T-helper 2 cell (primary cell): ENCODE measurements at regions not wholly inside any gene's neighbourhood (a gene's known extent, or its start where the extent isn't known, plus 50 kb on each side); places are given as distances from the start of the nearest gene placed in this dataset.

Experiments
- DNase-seq, 5 experiments: peaks; one replicate each; pipeline versions ENCODE4 v3.0.0 to v3.0.0-alpha.2; 2012 to 2022

DNA sequence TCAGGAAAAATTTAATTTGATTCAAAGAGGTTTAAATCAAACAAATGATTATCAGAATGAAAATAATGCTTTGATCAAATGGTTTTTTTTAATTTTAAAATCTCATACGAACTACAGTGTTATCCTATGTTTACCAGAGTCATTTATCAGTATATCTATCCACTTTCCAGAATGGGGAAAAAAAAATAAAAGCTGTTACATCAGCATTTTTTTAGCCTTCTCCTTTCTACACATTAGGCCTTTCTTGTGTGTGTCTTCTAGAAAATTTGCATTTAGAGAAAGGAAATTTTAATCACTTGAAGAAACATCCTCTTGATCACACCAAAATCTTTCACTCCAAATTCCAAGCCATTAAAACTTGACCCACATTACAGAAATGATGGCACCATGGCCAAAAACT is 608.9 kb upstream of the ID2 start:
- no peak for DNase-seq

DNA sequence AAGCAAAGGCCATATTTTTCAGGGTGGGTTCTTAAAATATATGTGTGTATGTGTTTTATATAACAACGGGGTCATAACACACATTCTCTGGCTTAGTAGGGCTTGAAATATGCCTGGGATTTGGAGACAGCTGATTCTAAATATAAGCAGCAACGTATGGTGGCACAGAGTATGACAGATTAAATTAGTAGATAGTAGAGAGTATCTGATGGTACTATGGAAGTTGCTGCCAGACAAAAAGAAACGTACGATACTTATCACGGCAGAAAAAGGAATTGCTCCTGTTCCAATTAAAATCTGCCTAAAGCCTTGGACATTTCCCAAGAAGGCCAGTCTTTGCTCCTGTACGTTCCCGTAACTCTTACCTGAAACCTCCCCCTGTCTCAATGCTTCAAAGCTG is 607.9 kb upstream of the ID2 start:
- DNase-seq, result no peak

DNA sequence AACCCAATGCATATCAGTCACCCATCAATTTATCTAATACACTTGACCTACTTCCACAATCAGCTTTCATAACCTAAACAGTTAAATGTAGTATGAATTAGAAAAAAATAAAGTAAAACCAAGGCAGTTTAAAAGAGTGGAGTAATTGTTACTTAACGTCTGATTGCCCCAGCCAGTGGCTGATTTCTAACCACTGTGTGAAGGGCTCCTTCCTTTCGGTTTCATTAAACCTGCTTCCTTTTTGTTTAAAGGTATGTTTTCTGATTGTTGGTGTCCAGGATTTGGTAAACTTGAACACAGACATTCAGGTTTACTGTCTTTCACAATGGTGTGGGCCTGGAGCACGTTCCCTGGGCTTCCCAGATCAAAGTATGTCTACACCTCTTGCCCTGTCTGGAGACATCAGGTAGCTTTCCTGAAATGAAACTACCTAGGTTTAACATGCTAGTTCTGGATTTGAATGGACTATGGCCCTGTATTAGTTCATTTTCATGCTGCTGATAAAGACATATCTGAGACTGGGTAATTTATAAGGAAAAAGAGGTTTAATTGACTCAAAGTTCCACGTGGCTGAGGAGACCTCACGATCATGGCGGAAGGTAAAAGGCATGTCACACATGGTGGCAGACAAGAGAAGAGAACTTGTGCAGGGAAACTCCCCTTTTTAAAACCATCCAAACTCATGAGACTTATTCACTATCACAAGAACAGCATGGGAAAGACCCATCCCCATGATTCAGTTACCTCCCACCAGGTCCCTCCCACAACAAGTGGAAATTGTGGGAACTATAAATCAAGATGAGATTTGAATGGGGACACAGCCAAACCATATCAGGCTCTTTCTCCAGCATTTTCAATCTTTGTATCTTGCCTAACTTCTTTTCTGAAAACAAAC is 605.2 kb upstream of the ID2 start:
- peak in 2 of 5 experiments; percentile 2 to 47 for DNase-seq

DNA sequence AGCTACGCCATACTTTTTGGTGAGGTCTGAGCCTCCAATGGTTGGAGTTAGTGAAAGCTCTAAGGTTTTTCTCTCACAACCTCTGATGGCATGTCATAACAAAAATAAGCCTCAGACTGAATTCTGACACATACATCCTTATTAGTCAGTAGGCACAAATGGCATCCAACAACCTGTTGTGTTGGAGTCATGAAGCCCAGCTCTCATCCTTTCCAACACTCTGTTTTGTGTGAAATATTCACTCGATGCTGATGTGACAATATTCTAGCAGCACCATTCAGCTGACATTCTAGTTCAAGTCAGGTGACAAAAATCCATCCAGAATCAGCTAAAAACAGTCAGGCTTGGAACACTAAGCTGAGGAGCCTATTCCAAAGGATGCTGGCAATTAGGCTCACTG is 603.2 kb upstream of the ID2 start:
- no peak for DNase-seq

DNA sequence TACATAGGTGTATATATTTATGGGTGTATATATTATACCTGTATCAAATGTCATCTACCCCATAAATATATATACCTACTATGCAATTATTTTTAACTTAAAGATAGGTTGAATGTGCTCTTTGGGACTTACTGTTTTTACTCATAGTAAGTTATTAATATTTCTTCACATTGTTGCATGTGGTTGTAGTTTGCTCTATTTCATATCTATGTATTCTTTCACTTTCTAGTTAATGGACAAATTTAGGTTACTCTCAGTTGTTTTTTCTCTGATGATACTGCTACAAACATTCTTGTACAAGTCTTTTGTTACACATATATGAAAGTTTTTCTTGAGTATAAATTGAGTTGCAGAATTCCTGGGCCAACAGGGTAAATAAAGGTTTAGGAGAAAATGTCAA is 601.8 kb upstream of the ID2 start:
- no peak for DNase-seq

DNA sequence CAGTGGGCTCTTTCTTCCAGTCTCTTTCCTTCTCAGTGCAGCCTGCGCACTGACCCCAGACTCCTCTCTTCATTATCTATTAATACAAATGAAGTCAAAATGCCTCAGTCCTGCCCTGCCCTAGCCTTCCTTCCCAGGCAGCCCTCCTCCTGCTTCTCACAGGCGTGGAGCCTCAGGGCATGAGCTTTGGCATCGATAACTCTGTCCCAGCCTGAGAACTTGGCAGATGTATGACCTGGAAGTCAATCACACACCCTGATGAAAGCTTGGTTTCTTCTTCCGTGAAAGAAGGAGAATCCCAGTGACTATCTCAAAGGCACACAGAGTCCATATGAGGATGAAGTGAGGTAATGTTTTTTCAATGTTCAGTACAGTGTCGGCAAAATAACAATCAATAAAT is 600.7 kb upstream of the ID2 start:
- DNase-seq, result no peak

DNA sequence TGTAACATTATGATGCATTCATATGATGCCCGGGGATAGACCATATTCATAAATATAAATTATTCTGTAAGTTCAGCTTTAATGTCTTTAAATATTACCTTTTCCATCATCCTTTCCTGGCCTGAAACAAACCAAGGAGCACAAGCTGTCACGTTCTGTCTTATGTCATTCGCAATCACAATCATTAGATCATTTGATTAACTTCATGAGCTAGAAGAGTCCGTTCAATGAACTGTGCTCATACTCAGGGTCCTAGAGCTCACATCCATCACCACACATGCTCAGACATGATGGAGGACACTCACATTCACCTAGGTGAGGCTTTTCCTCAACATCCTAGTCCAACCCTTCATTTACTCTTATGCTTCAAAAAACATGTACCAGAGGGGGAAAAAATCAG is 599.0 kb upstream of the ID2 start:
- DNase-seq, result no peak

DNA sequence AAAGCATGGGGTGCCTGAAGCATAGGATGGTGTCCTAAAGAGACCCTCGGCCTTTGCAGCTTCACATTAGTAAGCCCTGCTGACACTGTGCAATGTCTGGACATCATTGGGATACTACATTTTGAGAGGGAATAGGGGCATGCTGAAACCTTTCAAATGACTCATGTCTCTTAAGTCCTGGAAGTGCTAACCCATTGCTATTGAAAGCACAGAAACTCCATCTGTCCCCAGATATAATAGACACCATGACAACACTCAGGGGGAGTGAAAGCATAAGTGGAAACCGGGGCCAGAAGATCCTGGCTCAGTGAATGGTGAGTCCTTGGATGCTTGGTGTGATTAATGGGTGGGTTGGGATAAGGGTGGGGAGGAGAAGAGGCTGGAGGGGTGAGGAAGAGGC is 595.5 kb upstream of the ID2 start:
- DNase-seq, result no peak

DNA sequence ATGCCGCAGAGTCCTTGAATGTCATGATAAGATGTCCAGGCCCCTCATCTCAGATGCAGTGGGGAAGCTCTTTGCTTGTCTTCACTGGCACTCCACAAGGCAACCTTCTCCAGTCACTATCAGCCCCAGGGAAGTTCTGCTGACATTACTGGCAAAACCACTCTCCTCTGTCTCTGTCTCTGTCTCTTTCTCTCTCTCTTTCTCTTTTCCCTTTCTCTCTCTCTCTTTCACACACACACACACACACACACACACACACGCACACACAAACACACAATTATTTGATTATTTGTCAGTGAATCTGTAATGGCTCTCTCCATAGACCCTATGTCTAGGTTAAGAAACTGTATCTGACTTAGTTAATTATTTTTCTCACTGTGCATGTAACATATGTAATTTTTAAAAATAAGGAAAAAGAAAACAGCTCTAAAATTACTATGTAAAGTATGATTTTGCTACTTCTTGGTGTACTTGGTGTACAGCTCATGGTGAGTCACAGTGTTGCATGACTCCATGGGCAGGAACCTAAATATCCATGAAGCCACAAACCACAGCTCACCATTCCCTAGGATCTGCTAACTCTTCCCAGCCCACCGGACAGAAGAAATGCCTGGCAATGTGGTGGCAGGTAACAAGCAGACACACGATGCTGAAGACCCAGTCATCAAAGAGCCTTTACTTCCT is 594.9 kb upstream of the ID2 start:
- DNase-seq, result no peak

DNA sequence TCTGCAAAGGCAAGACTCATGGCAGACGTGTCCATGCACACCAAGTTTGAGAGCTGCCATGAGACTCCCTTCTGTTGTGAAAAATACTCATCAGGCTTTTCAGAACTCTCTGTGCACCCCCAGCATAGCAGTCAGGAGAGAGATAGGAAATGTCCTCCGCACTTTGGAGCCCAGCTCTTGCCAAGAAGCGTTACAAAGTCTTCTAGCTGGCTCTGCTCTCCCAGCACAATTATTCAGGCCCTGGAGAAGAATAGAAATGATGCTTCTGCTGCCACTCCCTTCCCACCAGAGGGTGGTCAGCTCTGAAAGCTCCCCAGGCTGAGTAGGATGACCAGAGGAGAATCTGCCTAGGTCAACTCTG is 594.4 kb upstream of the ID2 start:
- DNase-seq, result no peak

DNA sequence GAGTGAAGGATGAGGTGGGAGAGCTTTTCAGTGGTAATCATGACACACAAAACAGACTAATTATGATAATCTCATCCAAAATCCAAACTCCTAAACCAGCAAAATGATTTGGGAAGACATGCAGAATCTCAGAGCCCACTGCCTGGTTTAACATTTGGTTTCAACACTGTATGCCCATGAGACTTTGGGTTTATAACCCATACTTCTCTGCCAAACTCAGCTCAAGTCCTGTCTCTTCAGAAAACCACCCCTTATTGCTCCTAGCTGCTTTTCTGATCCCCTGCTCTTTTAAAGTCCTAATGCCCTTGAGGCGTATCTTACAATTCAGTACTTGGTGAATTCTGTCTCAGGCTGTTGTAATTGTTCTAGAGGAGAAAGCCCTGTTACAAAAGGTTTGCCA is 593.0 kb upstream of the ID2 start:
- no peak for DNase-seq

DNA sequence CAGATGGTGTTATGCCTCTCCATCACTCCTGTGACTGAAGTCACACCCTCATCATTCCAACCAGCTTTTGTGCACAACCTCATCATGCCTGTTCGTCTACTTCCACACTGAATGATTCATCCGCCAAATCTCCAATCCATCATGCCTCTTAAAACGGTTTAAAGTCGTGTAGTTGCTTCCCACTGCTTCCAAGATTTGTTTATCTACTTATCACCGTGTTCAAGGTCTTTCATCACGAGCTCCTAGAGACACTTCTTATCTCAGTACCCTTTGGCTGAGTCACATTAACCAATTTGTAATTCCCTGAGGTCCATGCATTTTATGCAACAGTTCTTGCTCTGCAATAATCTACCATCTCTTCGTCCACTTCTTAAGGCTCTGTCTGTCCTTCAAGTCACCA is 592.3 kb upstream of the ID2 start:
- DNase-seq, result no peak

DNA sequence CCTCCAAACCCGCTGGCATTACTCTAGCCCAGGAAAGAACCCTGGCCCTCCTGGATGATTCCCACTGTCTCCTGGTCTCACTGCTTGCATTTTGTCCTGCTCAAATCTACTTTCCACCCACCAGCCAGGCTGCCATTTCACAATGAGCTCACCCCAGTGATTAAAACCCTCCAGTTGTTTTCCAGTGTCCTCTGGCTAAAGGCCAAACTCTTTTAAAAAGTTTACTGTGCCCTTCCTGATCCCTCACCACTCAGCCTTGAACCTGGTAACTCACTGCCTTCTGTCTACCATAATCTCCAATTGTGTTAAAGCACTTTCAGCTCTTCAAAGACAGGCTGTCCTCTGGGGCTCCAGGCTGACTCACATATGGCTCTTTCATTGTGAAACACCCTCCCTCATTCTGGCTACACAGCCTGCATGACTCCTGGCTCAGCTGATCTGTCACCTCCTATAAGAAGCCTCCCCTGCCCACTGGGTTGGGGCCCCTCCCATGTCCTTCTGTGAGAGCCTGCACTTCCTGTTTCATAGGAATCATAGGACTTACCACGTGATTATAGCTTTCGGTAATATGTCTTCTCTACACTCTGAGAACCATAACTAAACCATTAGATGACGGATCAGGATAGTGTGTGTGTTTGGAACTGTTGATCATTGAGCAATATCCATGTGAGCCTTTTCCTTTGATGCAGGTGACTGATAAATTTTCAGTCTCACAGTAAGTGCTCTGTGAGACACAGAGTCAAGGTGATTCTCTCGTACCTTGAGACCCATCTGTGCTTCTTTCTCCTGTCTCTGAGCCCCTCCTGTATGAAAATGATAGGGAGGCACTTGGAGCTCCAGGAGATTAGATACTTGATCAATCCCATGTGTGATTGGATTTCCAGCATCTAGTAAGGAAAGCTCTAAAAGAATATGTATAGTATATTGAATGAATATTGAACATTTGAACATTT is 590.8 kb upstream of the ID2 start:
- peak in 2 of 5 experiments; percentile 51 to 56 for DNase-seq

DNA sequence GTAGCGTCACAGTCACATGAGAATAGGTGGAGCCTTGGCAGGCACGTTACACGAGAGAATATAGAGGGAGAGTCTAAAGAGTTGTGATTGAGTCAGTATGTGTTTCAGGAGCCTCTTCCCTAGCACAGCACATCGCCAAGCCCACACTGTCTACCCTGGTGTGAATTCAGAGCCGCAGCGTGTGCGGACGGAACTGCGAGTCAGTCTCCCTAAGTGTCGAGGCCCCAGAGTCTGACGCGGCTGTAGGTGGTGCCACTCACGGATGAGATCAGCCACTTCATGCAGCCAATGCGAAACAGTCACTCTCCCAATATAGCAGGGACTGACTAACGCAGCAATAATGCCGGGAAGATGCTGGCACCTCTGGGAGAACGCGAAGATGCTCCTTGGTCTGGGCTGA is 587.3 kb upstream of the ID2 start:
- DNase-seq, result no peak

DNA sequence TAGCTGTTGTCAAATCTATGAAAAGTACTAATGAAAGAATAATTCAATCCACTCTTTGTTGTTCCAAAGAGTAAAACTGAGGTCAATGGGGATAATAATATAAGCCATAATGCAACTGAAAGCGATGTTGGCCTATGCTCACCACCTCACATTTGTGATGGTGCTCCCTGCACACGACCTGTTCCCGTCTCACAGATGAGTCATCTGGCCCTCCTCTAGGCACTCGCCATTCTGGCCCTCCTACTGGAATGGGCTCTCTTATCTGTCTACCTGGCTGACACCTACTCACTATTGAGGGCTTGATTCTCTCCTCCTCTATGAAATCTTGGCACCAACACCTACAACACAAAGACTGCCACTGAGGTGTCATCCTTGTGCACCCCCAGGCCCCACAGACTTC is 585.9 kb upstream of the ID2 start:
- no peak for DNase-seq

DNA sequence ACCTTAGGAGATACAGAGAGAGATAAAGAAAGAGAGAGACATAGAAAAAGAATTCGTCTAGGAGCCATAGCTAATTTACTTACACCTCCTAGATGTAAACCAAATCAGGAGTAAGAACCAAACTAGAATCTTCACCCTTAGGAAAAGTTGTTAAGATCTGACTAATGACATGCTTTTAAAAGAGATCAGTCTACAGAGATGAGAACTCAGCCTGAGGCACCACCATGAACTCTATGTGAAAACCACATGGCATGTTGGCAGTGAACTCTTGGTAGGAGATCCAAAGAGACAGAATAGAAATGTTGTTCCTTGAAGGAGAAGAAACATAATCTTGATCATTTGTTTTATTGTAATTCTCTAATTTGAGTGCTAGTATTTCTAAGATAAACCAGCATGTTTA is 585.4 kb upstream of the ID2 start:
- DNase-seq, result no peak

DNA sequence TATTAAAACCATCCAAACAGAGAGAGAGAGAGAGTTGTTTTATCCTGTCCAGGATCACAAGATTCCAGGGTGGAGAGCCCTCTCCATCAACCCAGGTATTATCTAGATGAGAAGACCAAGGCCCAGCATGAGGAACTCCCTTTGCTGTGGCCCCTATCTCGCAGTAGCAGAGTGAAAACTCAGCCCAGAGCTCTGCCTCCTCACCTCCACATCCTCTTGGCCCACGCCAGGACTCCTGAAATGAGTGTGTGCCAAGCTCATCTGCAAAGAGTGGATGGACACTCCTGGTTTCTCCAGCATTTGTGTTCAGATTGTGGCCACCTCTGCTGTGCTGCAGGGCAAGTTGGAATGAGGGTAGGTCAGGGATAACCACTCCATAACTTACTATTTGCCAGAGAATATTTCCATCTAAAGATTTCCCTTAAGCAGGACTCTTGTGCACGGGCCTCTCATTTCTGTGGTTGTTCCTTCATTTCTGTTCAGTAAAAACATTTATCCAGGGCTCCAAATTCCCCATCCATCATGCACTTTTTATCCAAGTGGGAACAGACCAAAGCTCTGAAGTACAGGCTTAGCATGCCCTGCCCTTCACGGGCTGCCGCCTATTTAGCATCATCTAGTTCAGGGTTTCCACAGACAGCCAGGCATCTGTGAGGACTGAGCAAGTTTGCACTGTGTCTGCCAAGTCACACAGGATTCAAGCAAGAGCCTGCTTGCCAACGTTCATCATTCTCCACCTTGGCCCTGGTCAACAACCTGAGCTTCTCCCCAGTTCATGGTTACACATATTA is 583.2 kb upstream of the ID2 start:
- no peak for DNase-seq

DNA sequence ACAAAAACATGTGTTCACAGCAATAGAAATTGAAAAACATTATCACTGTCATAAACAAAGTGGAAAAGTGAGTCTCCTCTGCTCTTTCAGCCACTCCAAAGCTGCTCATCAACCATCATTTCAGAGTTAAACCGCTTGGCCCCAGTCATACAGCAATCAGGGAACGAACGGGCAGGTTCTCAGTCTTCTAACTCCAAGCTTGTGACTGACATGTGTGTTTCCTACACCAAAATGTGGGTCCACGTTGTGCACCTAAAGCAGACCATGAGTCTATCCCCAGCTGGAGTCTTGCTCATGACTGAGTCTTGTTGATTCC is 582.6 kb upstream of the ID2 start:
- no peak for DNase-seq

DNA sequence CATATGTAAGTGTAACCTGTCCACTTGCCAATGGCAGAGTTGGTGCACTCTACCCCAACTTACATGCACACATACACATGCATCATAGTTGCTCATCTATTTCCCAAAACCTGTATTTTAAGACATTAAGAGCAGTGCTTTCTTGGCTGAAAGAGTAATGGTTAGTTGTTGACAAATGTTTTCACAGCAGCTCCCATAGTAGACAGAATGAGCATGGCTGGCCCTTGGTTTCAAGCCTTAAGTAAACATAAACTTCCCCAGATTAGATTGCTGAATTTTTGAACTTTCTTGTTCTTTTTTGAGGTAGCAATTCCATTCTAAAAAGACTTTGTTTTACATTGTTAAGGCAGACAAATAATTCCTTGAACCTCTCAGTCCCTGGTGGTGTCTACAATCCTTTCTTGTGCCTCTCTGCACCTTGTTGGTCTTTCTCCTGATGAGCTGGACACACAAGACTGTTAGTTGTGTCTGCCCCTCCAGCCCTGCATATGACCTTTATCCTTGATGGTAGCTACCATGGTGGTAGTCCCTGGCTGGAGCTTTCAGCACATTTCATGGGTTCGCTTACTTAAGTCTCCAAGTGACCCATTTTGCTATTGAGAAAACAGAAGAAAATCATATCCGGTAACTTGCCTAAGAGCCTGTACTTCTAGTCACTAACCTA is 580.1 kb upstream of the ID2 start:
- DNase-seq, result no peak

DNA sequence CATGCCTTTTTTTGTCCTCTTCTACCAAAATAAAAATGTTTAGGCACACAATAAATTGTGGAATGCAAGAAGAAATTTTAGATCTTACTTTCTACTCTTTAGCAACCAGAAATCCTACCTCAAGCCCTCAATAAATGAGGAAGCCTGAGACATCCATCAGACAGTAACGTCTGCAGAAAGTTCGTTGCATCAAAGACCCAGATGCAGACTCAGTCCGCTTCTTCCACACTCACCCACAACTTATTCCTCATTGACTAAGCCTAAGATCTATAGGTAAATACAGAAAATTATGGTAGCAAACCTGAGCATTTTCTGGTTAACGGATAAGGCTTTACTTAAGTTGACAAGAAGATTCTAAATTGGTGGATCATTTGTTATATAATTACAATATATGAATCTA is 579.4 kb upstream of the ID2 start:
- DNase-seq, result no peak

DNA sequence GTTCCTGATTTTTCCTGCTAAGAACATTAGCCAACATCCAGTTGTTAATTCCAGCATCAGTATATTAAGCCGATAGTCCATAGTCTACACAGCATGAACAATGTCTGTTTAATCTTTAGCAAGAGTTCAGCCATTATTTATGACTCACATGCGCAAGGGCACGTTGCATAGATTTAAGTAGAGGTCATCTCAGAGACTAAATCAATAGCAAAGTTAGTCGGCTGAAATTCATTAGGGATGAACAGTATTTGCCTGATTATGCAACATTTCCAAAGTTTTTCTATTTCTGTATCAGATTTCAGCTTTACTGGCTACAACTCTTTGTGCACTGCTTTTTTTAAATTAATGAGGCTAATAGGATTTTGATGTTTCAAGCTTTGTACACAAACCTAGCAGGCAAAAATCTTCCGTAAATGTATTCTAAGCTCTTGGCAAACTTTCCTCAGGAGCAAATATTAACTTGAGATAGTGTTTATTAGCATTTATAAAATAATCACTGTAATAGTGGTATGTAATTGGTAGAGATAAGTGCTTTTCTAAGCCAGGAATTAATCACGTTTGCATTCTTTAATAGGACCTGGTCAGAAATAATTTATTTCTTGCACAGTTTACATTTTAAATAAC is 578.7 kb upstream of the ID2 start:
- DNase-seq, result no peak

DNA sequence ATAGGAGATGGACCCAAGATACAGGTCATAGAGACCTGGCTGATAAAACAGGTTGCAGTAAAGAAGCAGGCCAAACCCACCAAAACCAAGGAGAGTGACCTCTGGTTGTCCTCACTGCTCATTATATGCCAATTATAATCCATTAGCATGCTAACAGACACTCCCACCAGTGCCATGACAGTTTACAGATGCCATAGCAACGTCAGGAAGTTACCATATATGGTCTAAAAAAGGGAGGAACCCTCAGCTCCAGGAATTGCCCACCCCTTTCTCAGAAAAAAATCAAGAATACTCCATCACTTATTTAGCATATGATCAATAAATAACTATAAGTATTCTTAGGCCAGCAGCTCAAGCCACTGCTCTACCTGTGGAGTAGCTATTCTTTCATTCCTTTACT is 574.7 kb upstream of the ID2 start:
- no peak for DNase-seq
